ENCODE measurements at regions not wholly inside any gene's neighbourhood (a gene's known extent, or its start where the extent isn't known, plus 50 kb on each side); places are given as distances from the start of the nearest gene placed in this dataset.

- H3K27me3 ChIP-seq (replicated peaks in 1 of 4; ENCODE audit: control insufficient read depth in 3 of 4, extremely low read depth in 1 of 4, insufficient read depth in 3 of 4, low read length in 3 of 4): no peaks in the 10 kb centered on the region
- no peak overlapping the region for H2BK5ac ChIP-seq (ENCODE audit: low read depth, low read length)
- no peak for TF ChIP-seq TAF7 (optimal IDR thresholded peaks at IDR 0.05; ENCODE audit: borderline replicate concordance, low read depth, low read length)
- no peak for TF ChIP-seq SP2 (IDR thresholded peaks at IDR 0.05; ENCODE audit: low read length)
- no peak for TF ChIP-seq KDM1A (IDR thresholded peaks at IDR 0.05; ENCODE audit: borderline replicate concordance, low read length)
- TF ChIP-seq MAFK (IDR thresholded peaks at IDR 0.05; ENCODE audit: low read depth, low read length): no peak
- no peak for TF ChIP-seq TAF1 (IDR thresholded peaks at IDR 0.05; ENCODE audit: low read depth, low read length)
- no peak for TF ChIP-seq NRF1 (IDR thresholded peaks at IDR 0.05; ENCODE audit: low read depth, low read length)
- no peak for TF ChIP-seq HDAC2 (IDR thresholded peaks at IDR 0.05; ENCODE audit: borderline replicate concordance in 1 of 2, low read depth in 2 of 2, low read length in 2 of 2)
- no peak for TF ChIP-seq SIRT6 (IDR thresholded peaks at IDR 0.05; ENCODE audit: low read length)
- TF ChIP-seq RNF2 (IDR thresholded peaks at IDR 0.05; ENCODE audit: borderline replicate concordance, low read depth, low read length, missing control alignments, poor library complexity, severe bottlenecking): no peak
- TF ChIP-seq EP300 (IDR thresholded peaks at IDR 0.05; ENCODE audit: borderline replicate concordance in 1 of 2, low read depth in 2 of 2, low read length in 2 of 2): no peak
- no peak for TF ChIP-seq SRF (IDR thresholded peaks at IDR 0.05; ENCODE audit: low read depth, low read length)
- no peak for TF ChIP-seq RXRA (IDR thresholded peaks at IDR 0.05; ENCODE audit: insufficient read depth, low read depth, low read length)
- no peak for TF ChIP-seq BRCA1 (IDR thresholded peaks at IDR 0.05; ENCODE audit: low read depth, low read length)
- no peak for TF ChIP-seq TEAD4 (IDR thresholded peaks at IDR 0.05; ENCODE audit: low read depth, low read length)
- no peak for TF ChIP-seq TBP (IDR thresholded peaks at IDR 0.05; ENCODE audit: low read depth, low read length)
Measured at GRCh38 chr2:33913071-33913616, 314.0 kb upstream of the FAM98A start.

More at GRCh38 chr2:33913071-33913616, 314.0 kb upstream of the FAM98A start:
- H3K14ac ChIP-seq (ENCODE audit: insufficient read length): no peak overlapping the region
- no peak overlapping the region for H3K27ac ChIP-seq (ENCODE audit: low read depth, low read length)
- 88% methylated on average over 1 of the region's 1 CpG; no CpG with 5 or more reads in 1 of the 2 experiments for WGBS, 2 experiments (ENCODE audit: extremely low coverage in 1 of 2, insufficient coverage in 1 of 2, insufficient read length in 1 of 2, insufficient replicate concordance in 2 of 2, low coverage in 1 of 2, low lambda C conversion rate in 2 of 2, missing lambda C conversion rate in 1 of 2)
- H3K79me2 ChIP-seq (ENCODE audit: control insufficient read depth in 1 of 2, insufficient read depth in 2 of 2, low read length in 2 of 2): no peaks in the 10 kb centered on the region
- POLR2A ChIA-PET (ENCODE audit: partially characterized antibody): no interaction called here
- H3K4ac ChIP-seq (replicated peaks; ENCODE audit: insufficient read length, low read depth, low read length): no peak overlapping the region
- DNase-seq (ENCODE audit: low read depth in 1 of 2, low spot score in 2 of 2): no peak
- no peak overlapping the region for H2BK120ac ChIP-seq (replicated peaks; ENCODE audit: low read depth, low read length)
- no peak overlapping the region for H2BK12ac ChIP-seq (ENCODE audit: low read depth, low read length)
- H2AK5ac ChIP-seq (ENCODE audit: low read depth, low read length): no peak overlapping the region
- no peak overlapping the region for H4K91ac ChIP-seq (replicated peaks; ENCODE audit: insufficient read length, low read length)
- H3K4me3 ChIP-seq (ENCODE audit: extremely low read depth in 1 of 4, insufficient read depth in 2 of 4, low read depth in 3 of 4, low read length in 4 of 4): no peak overlapping the region
- no peak overlapping the region for H3K56ac ChIP-seq (replicated peaks; ENCODE audit: insufficient read length, low read depth, low read length)
- no peak overlapping the region for H2BK15ac ChIP-seq (ENCODE audit: low read length)
- no peak overlapping the region for H2AFZ ChIP-seq (ENCODE audit: low read length)
- no peak overlapping the region for H3K18ac ChIP-seq (ENCODE audit: extremely low read depth, low read length)
- no peak overlapping the region for H3K23ac ChIP-seq (ENCODE audit: insufficient read length)
- H3K36me3 ChIP-seq (ENCODE audit: control insufficient read depth in 2 of 4, insufficient read depth in 4 of 4, low read length in 3 of 4): no peaks in the 10 kb centered on the region; a peak in 1 of 8 replicates
- no peak overlapping the region for H3K9ac ChIP-seq (replicated peaks in 1 of 4; ENCODE audit: extremely low read depth in 1 of 4, low read depth in 3 of 4, low read length in 3 of 4)
- no peaks in the 10 kb centered on the region; the same call in 1 of the 2 replicates for H3K23me2 ChIP-seq (ENCODE audit: low read depth, low read length)
- no peaks in the 10 kb centered on the region for H4K20me1 ChIP-seq (replicated peaks in 1 of 2; ENCODE audit: control insufficient read depth in 1 of 2, insufficient read depth in 2 of 2, low read length in 2 of 2)
- no peaks in the 10 kb centered on the region for H3K79me1 ChIP-seq (ENCODE audit: low read depth, low read length)
- CTCF ChIA-PET (ENCODE audit: partially characterized antibody): no interaction called here
- peaks cover 15 to 22% of the 10 kb centered on the region in 2 experiments for H3K9me3 ChIP-seq (ENCODE audit: insufficient read depth in 2 of 2, low read depth in 1 of 2, low read length in 1 of 2)
- H2BK20ac ChIP-seq (ENCODE audit: low read length): no peak overlapping the region
- no peak overlapping the region for H4K5ac ChIP-seq (ENCODE audit: insufficient read length, low read depth, low read length)
- no peaks in the 10 kb centered on the region for H3K4me1 ChIP-seq (replicated peaks in 1 of 4; ENCODE audit: control insufficient read depth in 3 of 4, insufficient read depth in 4 of 4, low read length in 3 of 4)
- H3K4me2 ChIP-seq (ENCODE audit: insufficient read depth in 1 of 2, low read depth in 2 of 2, low read length in 2 of 2): no peak overlapping the region
- H4K8ac ChIP-seq (ENCODE audit: extremely low read depth, insufficient read depth, low read length): no peak overlapping the region
- no peak for FAIRE-seq

Data from H1 (cell line).